WI38 (cell line): ENCODE measurements at regions not wholly inside any gene's neighbourhood (a gene's known extent, or its start where the extent isn't known, plus 50 kb on each side); places are given as distances from the start of the nearest gene placed in this dataset.

ENCODE experiments used
- H3K4me3 ChIP-seq: 2 replicates; pipeline ENCODE4 v1.5.1; 2011; ENCODE audit warnings: low read depth, mild to moderate bottlenecking, control low read depth, low read length
- CTCF ChIP-seq: IDR thresholded peaks from 2 replicates; pipeline ENCODE4 v1.5.1; 2012; ENCODE audit warnings: low read depth, mild to moderate bottlenecking, control low read depth, low read length

GRCh38 chr4:183563874-183564273, 59.0 kb downstream of the ING2 start:
- no peak overlapping the region for H3K4me3 ChIP-seq
- no peak for TF ChIP-seq CTCF

GRCh38 chr4:183571350-183571941, 66.6 kb downstream of the ING2 start:
- no peak for TF ChIP-seq CTCF
- H3K4me3 ChIP-seq, result no peak overlapping the region

- no peak overlapping the region for H3K4me3 ChIP-seq
- TF ChIP-seq CTCF, result no peak
Observed at GRCh38 chr4:183576701-183577404, 72.0 kb downstream of the ING2 start.

GRCh38 chr4:183580370-183580769, 75.5 kb downstream of the ING2 start:
- no peak overlapping the region for H3K4me3 ChIP-seq
- TF ChIP-seq CTCF, result no peak

- TF ChIP-seq CTCF, result no peak
- H3K4me3 ChIP-seq, result no peak overlapping the region
Observed at GRCh38 chr4:183580849-183581248, 76.0 kb downstream of the ING2 start.

- TF ChIP-seq CTCF, result no peak
Observed at GRCh38 chr4:183586824-183587223, 72.2 kb downstream of the RWDD4 start.

GRCh38 chr4:183588169-183588675, 70.8 kb downstream of the RWDD4 start:
- no peak for TF ChIP-seq CTCF
- H3K4me3 ChIP-seq, result peak overlapping the region; percentile 28

More at GRCh38 chr4:183586824-183587223, 72.2 kb downstream of the RWDD4 start:
- no peak overlapping the region for H3K4me3 ChIP-seq
